ENCODE measurements at regions not wholly inside any gene's neighbourhood (a gene's known extent, or its start where the extent isn't known, plus 50 kb on each side); places are given as distances from the start of the nearest gene placed in this dataset.

GRCh38 chr15:35627696-35628095 is 81.7 kb upstream of the DPH6 start:
- no peaks in the 10 kb centered on the region for H3K27me3 ChIP-seq (ENCODE audit: insufficient read depth, low read length)
- H3K36me3 Mint-ChIP-seq (ENCODE audit: low read depth, unreplicated experiment) = no peaks in the 10 kb centered on the region
- H3K27ac Mint-ChIP-seq (ENCODE audit: unreplicated experiment) = no peak overlapping the region
- H3K4me3 ChIP-seq (ENCODE audit: insufficient read depth, low read depth, low read length) = no peak overlapping the region
- H4K20me1 ChIP-seq (ENCODE audit: insufficient read depth, low read length) = no peaks in the 10 kb centered on the region
- no peak overlapping the region for H3K9ac ChIP-seq (ENCODE audit: low read length)
- no peaks in the 10 kb centered on the region for H3K9me3 ChIP-seq (ENCODE audit: insufficient read depth, low read depth, low read length)
- H2AFZ ChIP-seq (ENCODE audit: low read depth, low read length) = no peak overlapping the region
- no peak for DNase-seq (ENCODE audit: low read depth)
- peaks cover 3% of the 10 kb centered on the region for H3K4me1 ChIP-seq (ENCODE audit: insufficient read depth, low read length)
- H3K4me1 Mint-ChIP-seq (ENCODE audit: low read depth, unreplicated experiment) = peaks cover 10% of the 10 kb centered on the region
- H3K36me3 ChIP-seq (ENCODE audit: insufficient read depth, low read length) = no peaks in the 10 kb centered on the region
- no peak overlapping the region for H3K4me3 Mint-ChIP-seq (ENCODE audit: unreplicated experiment)
- TF ChIP-seq CTCF (IDR thresholded peaks at IDR 0.05; ENCODE audit: insufficient read depth, low read depth, low read length) (no peak), EZH2 (IDR thresholded peaks at IDR 0.05; ENCODE audit: insufficient read depth, low read length) (no peak)
- H3K79me2 ChIP-seq (ENCODE audit: insufficient read depth, low read length) = no peaks in the 10 kb centered on the region
- no peaks in the 10 kb centered on the region for H3K9me3 Mint-ChIP-seq (ENCODE audit: unreplicated experiment)
- no peak overlapping the region for H3K27ac ChIP-seq (ENCODE audit: low read depth, low read length)
- H3K27me3 Mint-ChIP-seq (ENCODE audit: low read depth, unreplicated experiment) = no peaks in the 10 kb centered on the region
- FAIRE-seq = no peak
- H3K4me2 ChIP-seq (ENCODE audit: low read length) = no peak overlapping the region

DNA sequence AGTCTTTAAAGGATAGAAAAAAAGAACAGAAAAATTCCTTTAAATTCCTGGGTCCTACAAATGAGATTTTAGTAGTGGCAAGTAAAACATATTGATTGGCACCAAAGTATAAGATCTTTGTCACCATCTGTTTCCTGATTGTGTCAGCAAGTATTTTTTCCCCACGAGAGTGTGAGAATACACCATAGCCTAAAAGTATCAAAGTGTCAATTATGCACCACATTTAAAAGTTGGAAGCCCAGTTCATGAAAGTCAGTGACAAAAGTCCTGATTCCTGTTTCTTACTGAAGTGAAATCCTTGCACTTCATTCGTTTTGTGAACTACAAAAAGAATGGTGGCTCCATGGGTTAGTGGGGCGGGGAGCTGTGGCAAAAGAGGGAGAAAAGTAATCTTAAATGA is 83.8 kb upstream of the DPH6 start:
- Histone ChIP-seq H3K27ac (ENCODE audit: low read depth, low read length) (no peak overlapping the region), H3K4me2 (ENCODE audit: low read length) (no peak overlapping the region), H3K79me2 (ENCODE audit: insufficient read depth, low read length) (no peaks in the 10 kb centered on the region), H4K20me1 (ENCODE audit: insufficient read depth, low read length) (no peaks in the 10 kb centered on the region), H2AFZ (ENCODE audit: low read depth, low read length) (no peak overlapping the region), H3K4me3 (ENCODE audit: insufficient read depth, low read depth, low read length) (no peak overlapping the region), H3K27me3 (ENCODE audit: insufficient read depth, low read length) (no peaks in the 10 kb centered on the region), H3K9ac (ENCODE audit: low read length) (no peak overlapping the region), H3K4me1 (ENCODE audit: insufficient read depth, low read length) (peaks cover 3% of the 10 kb centered on the region), H3K9me3 (ENCODE audit: insufficient read depth, low read depth, low read length) (no peaks in the 10 kb centered on the region), H3K36me3 (ENCODE audit: insufficient read depth, low read length) (no peaks in the 10 kb centered on the region)
- Mint-ChIP-seq H3K9me3 (ENCODE audit: unreplicated experiment) (no peaks in the 10 kb centered on the region), H3K27ac (ENCODE audit: unreplicated experiment) (no peak overlapping the region), H3K27me3 (ENCODE audit: low read depth, unreplicated experiment) (no peaks in the 10 kb centered on the region), H3K36me3 (ENCODE audit: low read depth, unreplicated experiment) (no peaks in the 10 kb centered on the region), H3K4me3 (ENCODE audit: unreplicated experiment) (no peak overlapping the region), H3K4me1 (ENCODE audit: low read depth, unreplicated experiment) (peaks cover 10% of the 10 kb centered on the region)
- no peak for TF ChIP-seq CTCF (IDR thresholded peaks at IDR 0.05; ENCODE audit: insufficient read depth, low read depth, low read length)
- no peak for TF ChIP-seq EZH2 (IDR thresholded peaks at IDR 0.05; ENCODE audit: insufficient read depth, low read length)
- FAIRE-seq = no peak
- DNase-seq (ENCODE audit: low read depth) = no peak

GRCh38 chr15:35630532-35630931 is 84.6 kb upstream of the DPH6 start:
- H3K4me1 Mint-ChIP-seq (ENCODE audit: low read depth, unreplicated experiment) = peaks cover 10% of the 10 kb centered on the region
- H3K79me2 ChIP-seq (ENCODE audit: insufficient read depth, low read length) = no peaks in the 10 kb centered on the region
- H3K4me2 ChIP-seq (ENCODE audit: low read length) = no peak overlapping the region
- H3K27me3 Mint-ChIP-seq (ENCODE audit: low read depth, unreplicated experiment) = no peaks in the 10 kb centered on the region
- H3K36me3 Mint-ChIP-seq (ENCODE audit: low read depth, unreplicated experiment) = no peaks in the 10 kb centered on the region
- H3K9ac ChIP-seq (ENCODE audit: low read length) = no peak overlapping the region
- no peak overlapping the region for H2AFZ ChIP-seq (ENCODE audit: low read depth, low read length)
- H3K4me3 Mint-ChIP-seq (ENCODE audit: unreplicated experiment) = no peak overlapping the region
- no peak for FAIRE-seq
- H3K9me3 Mint-ChIP-seq (ENCODE audit: unreplicated experiment) = no peaks in the 10 kb centered on the region
- TF ChIP-seq EZH2 (IDR thresholded peaks at IDR 0.05; ENCODE audit: insufficient read depth, low read length) = no peak
- TF ChIP-seq CTCF (IDR thresholded peaks at IDR 0.05; ENCODE audit: insufficient read depth, low read depth, low read length) = no peak
- no peaks in the 10 kb centered on the region for H3K36me3 ChIP-seq (ENCODE audit: insufficient read depth, low read length)
- H3K4me3 ChIP-seq (ENCODE audit: insufficient read depth, low read depth, low read length) = no peak overlapping the region
- no peaks in the 10 kb centered on the region for H3K4me1 ChIP-seq (ENCODE audit: insufficient read depth, low read length)
- H3K27ac ChIP-seq (ENCODE audit: low read depth, low read length) = no peak overlapping the region
- no peaks in the 10 kb centered on the region for H3K9me3 ChIP-seq (ENCODE audit: insufficient read depth, low read depth, low read length)
- H3K27me3 ChIP-seq (ENCODE audit: insufficient read depth, low read length) = no peaks in the 10 kb centered on the region
- H4K20me1 ChIP-seq (ENCODE audit: insufficient read depth, low read length) = no peaks in the 10 kb centered on the region
- no peak for DNase-seq (ENCODE audit: low read depth)
- no peak overlapping the region for H3K27ac Mint-ChIP-seq (ENCODE audit: unreplicated experiment)

Data from astrocyte (in vitro differentiated cells and primary cell).